GM18951 (cell line): ENCODE measurements at regions not wholly inside any gene's neighbourhood (a gene's known extent, or its start where the extent isn't known, plus 50 kb on each side); places are given as distances from the start of the nearest gene placed in this dataset.
A peak's percentile ranks its signal among the peaks of the same experiment; 100 is the strongest.
"Not testable (repeated sequence)": the region's sequence is repeated elsewhere in the genome, so short reads cannot be mapped to it uniquely, and the experiment has no call there.

Source experiments
- POLR2A ChIP-seq: IDR thresholded peaks from 4 replicates; pipeline ENCODE4 v1.6.1; 2011; ENCODE audit warnings: mild to moderate bottlenecking; ENCODE audit not compliant: insufficient read length, insufficient read depth; ENCODE audit errors: extremely low read depth
- in situ Hi-C: fragments of 300-500 bp; cut with MboI; formaldehyde crosslinking; loops from one replicate; pipeline ENCODE4 v1.12.0; 2022; ENCODE audit warnings: low sequenced_read_pairs, mixed read lengths, inconsistent platforms; ENCODE audit not compliant: unreplicated experiment

DNA sequence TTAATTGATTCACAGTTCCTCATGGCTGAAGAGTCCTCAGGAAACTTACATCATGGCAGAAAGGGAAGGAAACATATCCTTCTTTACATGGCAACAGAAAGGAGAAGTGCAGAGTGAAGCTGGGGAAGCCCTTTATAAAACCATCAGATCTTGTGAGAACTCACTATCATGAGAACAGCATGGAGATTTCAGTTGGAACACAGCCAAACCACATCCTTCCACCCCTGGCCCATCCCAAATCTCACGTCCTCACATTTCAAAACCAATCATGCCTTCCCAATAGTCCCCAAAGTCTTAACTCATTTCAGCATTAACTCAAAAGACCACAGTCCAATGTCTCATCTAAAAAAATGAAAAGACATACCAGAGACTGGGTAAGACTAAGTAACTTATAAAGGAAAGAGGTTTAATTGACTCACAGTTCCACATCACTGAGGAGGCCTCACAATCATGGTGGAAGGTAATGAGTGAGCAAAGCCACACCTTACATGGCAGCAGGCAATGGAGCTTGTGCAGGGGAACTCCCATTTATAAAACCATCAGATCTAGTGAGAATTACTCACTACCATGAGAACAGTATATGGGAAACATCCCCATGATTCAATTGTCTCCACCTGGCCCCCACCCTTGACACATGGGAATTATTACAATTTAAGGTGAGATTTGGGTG lies 105.2 kb downstream of the MRPL39 start:
- no peak for TF ChIP-seq POLR2A

GRCh38 chr21:25501462-25501861 lies 105.8 kb downstream of the MRPL39 start:
- TF ChIP-seq POLR2A = no peak
- in situ Hi-C loops = loop anchor here (10.0 kb wide), 2 partner anchors 63 to 77 kb away; no protein-coding TSS in a partner anchor

More for the DNA sequence above, 105.2 kb downstream of the MRPL39 start:
- in situ Hi-C loops = loop anchor here (10.0 kb wide), 2 partner anchors 63 to 77 kb away; no protein-coding TSS in a partner anchor

- in situ Hi-C loops = loop anchor here (10.0 kb wide), 2 partner anchors 64 to 76 kb away; no protein-coding TSS in a partner anchor
- peak; percentile 24 for TF ChIP-seq POLR2A
Measured at GRCh38 chr21:25500598-25500997, 106.7 kb downstream of the MRPL39 start.

- in situ Hi-C loops = no loop called here
- TF ChIP-seq POLR2A = no peak
Measured at GRCh38 chr21:25496825-25497482, 110.3 kb downstream of the MRPL39 start.

GRCh38 chr21:25494804-25495203 lies 112.5 kb downstream of the MRPL39 start:
- in situ Hi-C loops = no loop called here
- no peak for TF ChIP-seq POLR2A

DNA sequence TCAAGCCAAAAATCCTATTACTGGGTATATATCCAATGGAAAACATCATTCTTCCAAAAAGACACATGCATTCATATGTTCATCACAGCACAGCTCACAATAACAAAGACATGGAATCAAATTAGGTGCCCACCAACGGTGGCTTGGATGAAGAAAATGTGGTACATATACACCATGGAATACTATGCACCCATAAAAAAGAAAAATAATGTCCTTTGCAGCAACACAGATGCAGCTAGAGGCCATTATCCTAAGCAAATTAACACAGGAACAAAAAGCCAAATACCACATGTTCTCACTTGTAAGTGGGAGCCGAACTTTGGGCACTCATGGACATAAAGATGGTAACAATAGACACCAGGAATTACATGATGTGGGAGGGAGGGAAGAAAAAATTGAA lies 113.6 kb downstream of the MRPL39 start:
- in situ Hi-C loops = no loop called here
- no peak for TF ChIP-seq POLR2A

DNA sequence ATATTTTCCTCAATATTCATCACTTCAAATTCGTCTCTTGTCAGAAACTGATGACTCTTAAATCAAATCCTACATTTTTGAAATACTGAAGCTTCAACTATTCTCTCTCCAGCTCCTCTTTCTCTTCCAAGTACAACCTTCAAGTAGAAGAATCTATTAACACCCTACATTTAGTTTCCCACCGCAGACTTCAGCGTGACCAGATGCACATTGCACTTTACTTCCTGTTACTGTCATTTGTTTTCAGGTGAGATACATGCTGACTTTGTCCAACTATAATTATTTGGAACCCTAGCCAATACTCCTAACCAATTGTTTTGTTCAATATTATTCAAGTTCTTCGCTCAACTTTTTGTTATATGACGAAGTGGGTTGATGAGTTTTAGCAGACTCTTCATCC lies 116.0 kb downstream of the MRPL39 start:
- in situ Hi-C loops = no loop called here
- no peak for TF ChIP-seq POLR2A

DNA sequence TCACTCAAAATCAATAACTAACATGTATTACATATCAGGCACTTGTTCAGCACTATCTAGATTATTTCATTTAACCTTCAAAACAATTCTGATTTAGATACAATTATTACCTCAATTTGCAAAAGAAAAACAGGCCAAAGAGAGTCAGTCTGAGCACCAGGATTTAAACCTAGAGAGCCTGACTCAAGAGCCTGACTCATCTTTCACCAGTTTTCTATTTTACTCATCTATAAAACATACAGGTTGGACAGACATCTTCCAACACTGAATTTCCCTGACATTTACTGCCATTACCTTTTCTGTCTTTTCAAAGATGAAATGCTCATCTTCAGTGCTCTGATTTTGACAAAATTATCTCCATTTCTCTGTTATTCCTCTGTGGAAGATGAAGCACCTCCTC lies 116.5 kb downstream of the MRPL39 start:
- no peak for TF ChIP-seq POLR2A

GRCh38 chr21:25489673-25490072 lies 117.6 kb downstream of the MRPL39 start:
- in situ Hi-C loops = no loop called here
- TF ChIP-seq POLR2A = no peak

More for the DNA sequence above, 116.5 kb downstream of the MRPL39 start:
- in situ Hi-C loops = no loop called here

GRCh38 chr21:25487046-25487594 lies 120.2 kb downstream of the MRPL39 start:
- in situ Hi-C loops = no loop called here

GRCh38 chr21:25485914-25486313 lies 121.4 kb downstream of the MRPL39 start:
- no peak for TF ChIP-seq POLR2A
- in situ Hi-C loops = no loop called here

More at GRCh38 chr21:25487046-25487594, 120.2 kb downstream of the MRPL39 start:
- no peak for TF ChIP-seq POLR2A

DNA sequence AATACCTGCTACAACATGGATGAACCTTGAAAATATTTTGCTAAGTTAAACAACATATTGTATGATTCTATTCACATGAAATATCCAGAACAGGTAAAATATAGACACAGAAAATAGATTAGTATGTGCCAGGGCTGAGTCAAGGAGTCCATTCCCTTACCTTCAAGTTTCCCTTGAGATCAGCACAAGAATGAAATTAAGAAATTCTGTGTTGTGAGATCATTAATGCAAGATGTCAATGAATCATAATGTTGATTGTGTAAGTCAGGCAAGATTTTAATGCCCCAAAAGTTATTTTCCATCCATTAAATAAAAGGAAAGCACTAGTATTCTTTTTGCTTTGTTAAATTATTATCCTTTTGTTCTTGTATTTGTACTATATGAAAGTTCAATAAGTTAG lies 139.4 kb downstream of the MRPL39 start:
- in situ Hi-C loops = no loop called here

GRCh38 chr21:25467071-25467470 lies 140.2 kb downstream of the MRPL39 start:
- in situ Hi-C loops = not testable (repeated sequence)

More for the DNA sequence above, 139.4 kb downstream of the MRPL39 start:
- no peak for TF ChIP-seq POLR2A

- in situ Hi-C loops = no loop called here
Measured at GRCh38 chr21:25466470-25466869, 140.8 kb downstream of the MRPL39 start.

More at GRCh38 chr21:25466470-25466869, 140.8 kb downstream of the MRPL39 start:
- TF ChIP-seq POLR2A = no peak
